GM23338 (cell line): ENCODE measurements at regions not wholly inside any gene's neighbourhood (a gene's known extent, or its start where the extent isn't known, plus 50 kb on each side); places are given as distances from the start of the nearest gene placed in this dataset.

ENCODE experiments used
- ATAC-seq: fragments of 200-7000 bp; cut with Tn5 transposase; 3 replicates; pipeline ENCODE4 v1.9.1; 2020
- DNase-seq: peaks from one replicate; pipeline ENCODE4 v3.0.0-alpha.2; 2015; ENCODE audit warnings: low spot score
- H2AFZ ChIP-seq: fragments of 200-600 bp; sonication (generic); 2 replicates; pipeline ENCODE4 v1.8.0; 2016; ENCODE audit warnings: antibody characterized with exemption, mild to moderate bottlenecking, moderate library complexity
- H3F3A ChIP-seq: fragments of 200-600 bp; sonication (generic); replicated peaks from 2 replicates; pipeline ENCODE4 v1.8.0; 2017; ENCODE audit warnings: antibody characterized with exemption, mixed run types, low read depth
- H3K27ac ChIP-seq: fragments of 200-600 bp; sonication (generic); 2 replicates; pipeline ENCODE4 v1.6.1; 2016; ENCODE audit warnings: low read depth
- H3K27me3 ChIP-seq: fragments of 200-600 bp; sonication (generic); 2 replicates; pipeline ENCODE4 v1.8.0; 2016; ENCODE audit warnings: mild to moderate bottlenecking, mixed run types, moderate library complexity; ENCODE audit not compliant: insufficient read depth
- H3K36me3 ChIP-seq: fragments of 200-600 bp; sonication (generic); 2 replicates; pipeline ENCODE4 v1.8.0; 2016; ENCODE audit warnings: mild to moderate bottlenecking; ENCODE audit not compliant: insufficient read depth
- H3K4me1 ChIP-seq: fragments of 200-600 bp; sonication (generic); 2 replicates; pipeline ENCODE4 v1.8.0; 2016; ENCODE audit warnings: mild to moderate bottlenecking, moderate library complexity; ENCODE audit not compliant: insufficient read depth
- H3K4me2 ChIP-seq: fragments of 200-600 bp; sonication (generic); 2 replicates; pipeline ENCODE4 v1.7.1; 2017; ENCODE audit warnings: mixed run types
- H3K4me3 ChIP-seq: fragments of 200-600 bp; sonication (generic); 2 replicates; pipeline ENCODE4 v1.6.1; 2016; ENCODE audit warnings: mixed run types
- H3K79me2 ChIP-seq: fragments of 200-600 bp; sonication (generic); replicated peaks from 2 replicates; pipeline ENCODE4 v1.8.0; 2017; ENCODE audit warnings: mild to moderate bottlenecking; ENCODE audit not compliant: insufficient read depth
- H3K9me2 ChIP-seq: fragments of 200-600 bp; sonication (generic); 2 replicates; pipeline ENCODE4 v1.8.0; 2017; ENCODE audit not compliant: insufficient read depth
- H4K20me1 ChIP-seq: fragments of 200-600 bp; sonication (generic); replicated peaks from 2 replicates; pipeline ENCODE4 v1.8.0; 2017; ENCODE audit warnings: mild to moderate bottlenecking; ENCODE audit not compliant: insufficient read depth
- H3K27ac Mint-ChIP-seq: 2 replicates; pipeline ENCODE4 v1.8.0; 2020; ENCODE audit warnings: inconsistent platforms, mild to moderate bottlenecking, moderate library complexity, mixed read lengths
- H3K27me3 Mint-ChIP-seq: 3 replicates; pipeline ENCODE4 v1.8.0; 2022; ENCODE audit warnings: low read depth, mild to moderate bottlenecking, moderate library complexity, mixed read lengths, inconsistent platforms; ENCODE audit not compliant: insufficient read depth, poor library complexity
- H3K36me3 Mint-ChIP-seq: 3 replicates; pipeline ENCODE4 v1.8.0; 2021; ENCODE audit warnings: low read depth, mild to moderate bottlenecking, inconsistent platforms, moderate library complexity, mixed read lengths
- H3K4me1 Mint-ChIP-seq: 3 replicates; pipeline ENCODE4 v1.8.0; 2020; ENCODE audit warnings: mild to moderate bottlenecking, inconsistent platforms, mixed read lengths
- H3K4me3 Mint-ChIP-seq: 3 replicates; pipeline ENCODE4 v1.8.0; 2021; ENCODE audit warnings: moderate library complexity, mild to moderate bottlenecking, inconsistent platforms, mixed read lengths
- H3K9me3 Mint-ChIP-seq: 3 replicates; pipeline ENCODE4 v1.8.0; 2020; ENCODE audit warnings: moderate library complexity, mild to moderate bottlenecking, inconsistent platforms, mixed read lengths
- ETS1 ChIP-seq: IDR thresholded peaks from 2 replicates; pipeline ENCODE4 v1.6.1; 2016; ENCODE audit warnings: antibody characterized with exemption
- EZH2 ChIP-seq: fragments of 200-600 bp; sonication (generic); IDR thresholded peaks from one replicate; pipeline ENCODE4 v1.8.0; 2017; ENCODE audit warnings: antibody characterized with exemption, mild to moderate bottlenecking, low read depth; ENCODE audit not compliant: unreplicated experiment
- NANOG ChIP-seq: IDR thresholded peaks from 2 replicates; pipeline ENCODE4 v1.6.1; 2016; ENCODE audit warnings: antibody characterized with exemption, borderline replicate concordance
- POLR2AphosphoS5 ChIP-seq: IDR thresholded peaks from 2 replicates; pipeline ENCODE4 v1.6.1; 2016; ENCODE audit warnings: antibody characterized with exemption, low read depth
- STAT1 ChIP-seq: IDR thresholded peaks from one replicate; pipeline ENCODE4 v1.6.1; 2016; ENCODE audit warnings: antibody characterized with exemption; ENCODE audit not compliant: unreplicated experiment
- ZNF331 ChIP-seq: fragments of 250-450 bp; sonication (Bioruptor Pico); IDR thresholded peaks from 2 replicates; pipeline ENCODE4 v1.5.0; 2020; ENCODE audit warnings: low read depth, mild to moderate bottlenecking, moderate library complexity
- TF ChIP-seq, protein P1 (sequence below), 2 experiments: fragments of 200-600 bp in 1 of 2; sonication (generic) in 1 of 2; conservative IDR thresholded peaks; 2 replicates each; pipeline versions ENCODE4 v1.5.1 to v1.6.1; 2016 to 2017; ENCODE audit warnings: antibody characterized with exemption in 2 of 2, low read depth in 2 of 2, mild to moderate bottlenecking in 2 of 2, moderate library complexity in 1 of 2

DNA sequence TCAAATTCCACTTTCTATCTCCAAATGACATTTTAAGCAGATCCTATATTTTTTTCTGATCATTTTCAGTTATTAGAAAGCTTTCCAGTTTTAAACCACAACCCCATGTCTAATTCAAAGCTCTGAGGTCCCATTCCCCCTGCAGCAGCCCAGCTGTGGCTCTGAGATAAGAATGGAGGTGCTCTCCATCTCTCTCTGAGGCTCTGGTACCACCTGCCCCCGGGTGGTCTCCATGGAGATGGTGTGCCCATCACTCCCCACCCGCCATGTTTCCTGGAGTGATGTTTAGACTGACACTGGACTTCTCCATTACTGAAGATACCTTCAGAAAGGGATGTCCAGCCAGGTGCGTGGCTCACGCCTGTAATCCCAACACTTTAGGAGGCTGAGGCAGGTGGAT lies 68.1 kb upstream of the SEC14L1 start (continued):
- TF ChIP-seq, protein P1, sequence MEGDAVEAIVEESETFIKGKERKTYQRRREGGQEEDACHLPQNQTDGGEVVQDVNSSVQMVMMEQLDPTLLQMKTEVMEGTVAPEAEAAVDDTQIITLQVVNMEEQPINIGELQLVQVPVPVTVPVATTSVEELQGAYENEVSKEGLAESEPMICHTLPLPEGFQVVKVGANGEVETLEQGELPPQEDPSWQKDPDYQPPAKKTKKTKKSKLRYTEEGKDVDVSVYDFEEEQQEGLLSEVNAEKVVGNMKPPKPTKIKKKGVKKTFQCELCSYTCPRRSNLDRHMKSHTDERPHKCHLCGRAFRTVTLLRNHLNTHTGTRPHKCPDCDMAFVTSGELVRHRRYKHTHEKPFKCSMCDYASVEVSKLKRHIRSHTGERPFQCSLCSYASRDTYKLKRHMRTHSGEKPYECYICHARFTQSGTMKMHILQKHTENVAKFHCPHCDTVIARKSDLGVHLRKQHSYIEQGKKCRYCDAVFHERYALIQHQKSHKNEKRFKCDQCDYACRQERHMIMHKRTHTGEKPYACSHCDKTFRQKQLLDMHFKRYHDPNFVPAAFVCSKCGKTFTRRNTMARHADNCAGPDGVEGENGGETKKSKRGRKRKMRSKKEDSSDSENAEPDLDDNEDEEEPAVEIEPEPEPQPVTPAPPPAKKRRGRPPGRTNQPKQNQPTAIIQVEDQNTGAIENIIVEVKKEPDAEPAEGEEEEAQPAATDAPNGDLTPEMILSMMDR (conservative IDR thresholded peaks at IDR 0.05; ENCODE audit: low read depth in 2 of 2): no peak
- no peak for TF ChIP-seq POLR2AphosphoS5
- TF ChIP-seq EZH2: no peak
- TF ChIP-seq ZNF331 (CRISPR knock-in tag): no peak

GRCh38 chr17:77074681-77075080 lies 66.1 kb upstream of the SEC14L1 start:
- Histone ChIP-seq H3F3A (no peaks in the 10 kb centered on the region), H4K20me1 (no peaks in the 10 kb centered on the region), H3K9me2 (no peaks in the 10 kb centered on the region), H3K4me1 (no peaks in the 10 kb centered on the region), H3K79me2 (no peaks in the 10 kb centered on the region), H3K27ac (no peak overlapping the region), H3K27me3 (no peaks in the 10 kb centered on the region), H2AFZ (no peak overlapping the region), H3K36me3 (no peaks in the 10 kb centered on the region), H3K4me2 (no peak overlapping the region), H3K4me3 (no peak overlapping the region)
- no peak overlapping the region for H3K4me3 Mint-ChIP-seq
- H3K4me1 Mint-ChIP-seq: peaks cover 13% of the 10 kb centered on the region
- TF ChIP-seq POLR2AphosphoS5 (no peak), NANOG (no peak), ZNF331 (CRISPR knock-in tag) (no peak)
- ATAC-seq (no peak), DNase-seq (no peak)
- H3K36me3 Mint-ChIP-seq: no peaks in the 10 kb centered on the region
- H3K9me3 Mint-ChIP-seq: no peaks in the 10 kb centered on the region
- H3K27ac Mint-ChIP-seq: no peak overlapping the region
- peaks cover 5% of the 10 kb centered on the region for H3K27me3 Mint-ChIP-seq

GRCh38 chr17:77076124-77076830 lies 64.5 kb upstream of the SEC14L1 start:
- H3K27me3 Mint-ChIP-seq: no peaks in the 10 kb centered on the region
- H3K36me3 Mint-ChIP-seq: no peaks in the 10 kb centered on the region
- Histone ChIP-seq H4K20me1 (no peaks in the 10 kb centered on the region), H3K4me1 (no peaks in the 10 kb centered on the region), H3K36me3 (no peaks in the 10 kb centered on the region), H3K9me2 (no peaks in the 10 kb centered on the region), H2AFZ (peak overlapping the region; percentile 38), H3K4me3 (no peak overlapping the region), H3K27me3 (no peaks in the 10 kb centered on the region), H3K4me2 (no peak overlapping the region), H3K79me2 (no peaks in the 10 kb centered on the region), H3F3A (no peaks in the 10 kb centered on the region), H3K27ac (no peak overlapping the region)
- H3K4me3 Mint-ChIP-seq: no peak overlapping the region
- H3K27ac Mint-ChIP-seq: no peak overlapping the region
- H3K9me3 Mint-ChIP-seq: no peaks in the 10 kb centered on the region
- no peak for ATAC-seq
- no peak for DNase-seq
- peaks cover 9% of the 10 kb centered on the region for H3K4me1 Mint-ChIP-seq
- TF ChIP-seq ETS1: no peak
- TF ChIP-seq, protein P1 (conservative IDR thresholded peaks at IDR 0.05; ENCODE audit: low read depth in 2 of 2): no peak
- TF ChIP-seq STAT1: no peak
- no peak for TF ChIP-seq ZNF331 (CRISPR knock-in tag)
- no peak for TF ChIP-seq POLR2AphosphoS5
